GM19239 (cell line): ENCODE measurements at regions not wholly inside any gene's neighbourhood (a gene's known extent, or its start where the extent isn't known, plus 50 kb on each side); places are given as distances from the start of the nearest gene placed in this dataset.
A peak's percentile ranks its signal among the peaks of the same experiment; 100 is the strongest.

Experiments used
- DNase-seq: peaks from one replicate; pipeline ENCODE4 v3.0.0; 2011; ENCODE audit warnings: low spot score; ENCODE audit not compliant: insufficient read length
- FAIRE-seq: peaks from 2 replicates; lab custom pipeline; 2011; peaks lifted over from hg19 to GRCh38; lab: Jason Lieb, UNC

DNA sequence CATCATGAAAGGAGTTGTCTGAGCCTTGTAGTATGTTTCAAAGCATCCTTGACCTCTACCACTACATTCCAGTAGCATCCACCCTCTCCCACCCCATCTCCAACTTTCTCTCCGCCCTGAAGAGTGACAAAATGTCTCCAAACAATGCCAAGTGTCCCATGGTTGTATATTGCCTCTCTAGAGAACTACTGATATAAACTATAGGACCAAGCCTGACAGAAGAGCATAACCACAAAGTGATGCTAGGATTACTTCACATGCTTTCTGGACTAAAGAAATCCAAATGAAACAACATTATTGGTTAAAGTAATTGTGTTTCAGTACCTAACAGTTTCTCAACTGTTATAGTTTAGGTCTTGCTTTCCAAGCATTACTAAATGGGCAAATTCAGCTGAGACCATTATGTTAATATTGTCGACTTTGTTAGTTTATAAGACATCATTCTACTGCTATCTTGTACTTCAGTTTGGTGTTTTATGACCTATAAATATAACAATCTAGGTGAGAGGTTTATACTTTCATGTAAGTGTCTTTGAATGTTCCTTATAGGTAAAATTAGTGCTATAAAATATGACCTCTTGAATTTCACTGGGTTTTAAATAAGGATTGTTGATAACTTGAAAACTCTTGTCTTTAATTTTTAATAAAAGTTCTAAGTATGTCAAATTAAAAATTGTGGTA is 117.4 kb downstream of the SUCNR1 start:
- DNase-seq: no peak

DNA sequence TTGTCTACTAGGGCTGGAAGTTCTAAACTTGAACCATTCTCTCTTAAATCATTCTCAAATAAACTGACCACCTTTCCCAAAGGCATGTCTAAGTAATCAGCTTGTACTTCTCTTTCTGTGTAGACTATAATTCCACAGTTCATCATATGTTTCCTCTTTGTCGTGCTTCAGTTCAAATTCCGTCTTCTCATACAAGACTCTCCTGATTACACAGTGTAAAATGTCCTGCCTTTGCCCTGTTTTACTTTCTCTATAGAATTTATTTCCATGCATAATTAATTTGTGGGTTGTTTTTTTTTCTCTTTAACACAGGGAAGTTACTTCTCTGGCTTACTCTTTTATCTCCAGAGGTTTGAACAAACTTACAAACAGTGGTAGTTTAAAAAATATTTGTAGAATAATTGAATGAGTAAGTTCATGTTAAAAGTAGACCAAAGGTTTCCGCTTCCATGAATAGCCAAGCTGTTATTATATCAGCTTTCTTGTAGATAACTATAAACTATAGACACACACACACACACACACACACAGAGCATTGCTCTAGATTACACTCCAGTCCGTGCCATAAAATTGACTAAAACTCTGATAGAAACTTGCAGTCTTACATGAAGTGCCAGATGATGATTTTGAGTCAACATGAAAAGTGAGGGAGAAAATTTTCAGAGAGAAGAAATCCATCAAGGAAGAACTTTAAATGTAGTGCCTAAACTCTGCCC is 119.0 kb downstream of the SUCNR1 start:
- FAIRE-seq (no peak), DNase-seq (no peak)

More for the DNA sequence above, 117.4 kb downstream of the SUCNR1 start:
- FAIRE-seq: peak; percentile 8

DNA sequence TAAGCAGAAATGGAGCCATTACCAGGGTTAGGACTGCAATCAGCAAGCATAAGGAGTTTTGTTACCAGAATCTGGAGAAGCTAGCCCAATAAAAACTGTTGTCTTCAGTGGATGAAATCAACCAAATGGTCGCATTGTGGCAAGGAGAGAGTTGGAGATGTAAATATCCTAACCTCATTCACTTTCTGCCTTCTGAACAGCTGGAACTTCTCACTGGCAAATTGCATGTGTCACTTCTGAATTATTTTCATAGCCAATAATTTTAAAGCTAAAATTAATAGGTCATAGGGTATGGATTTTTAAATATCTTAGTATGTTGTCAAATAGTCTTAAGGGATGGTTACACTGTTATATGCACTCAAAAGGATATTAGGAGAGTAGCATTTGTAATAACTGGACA is 121.6 kb downstream of the SUCNR1 start:
- DNase-seq: no peak
- FAIRE-seq: no peak

DNA sequence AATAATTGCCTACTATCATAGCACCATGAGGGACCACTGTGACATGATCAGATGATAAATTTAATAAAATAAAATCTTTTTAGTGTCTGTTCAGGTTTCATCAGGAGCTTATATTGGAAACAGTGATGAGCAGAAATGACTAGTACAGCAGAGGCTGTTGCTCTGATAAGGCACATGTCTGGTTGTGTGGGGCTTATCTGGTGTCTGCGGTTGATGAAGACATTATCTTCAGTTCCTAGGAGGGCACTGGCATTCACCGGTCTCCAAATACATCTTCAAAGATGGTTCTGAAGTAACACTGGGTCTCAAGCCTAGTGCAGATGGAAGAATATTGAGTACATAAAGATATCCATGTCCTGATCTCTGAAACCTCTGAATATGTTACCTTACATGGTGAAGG is 125.3 kb downstream of the SUCNR1 start:
- DNase-seq (no peak), FAIRE-seq (no peak)

DNA sequence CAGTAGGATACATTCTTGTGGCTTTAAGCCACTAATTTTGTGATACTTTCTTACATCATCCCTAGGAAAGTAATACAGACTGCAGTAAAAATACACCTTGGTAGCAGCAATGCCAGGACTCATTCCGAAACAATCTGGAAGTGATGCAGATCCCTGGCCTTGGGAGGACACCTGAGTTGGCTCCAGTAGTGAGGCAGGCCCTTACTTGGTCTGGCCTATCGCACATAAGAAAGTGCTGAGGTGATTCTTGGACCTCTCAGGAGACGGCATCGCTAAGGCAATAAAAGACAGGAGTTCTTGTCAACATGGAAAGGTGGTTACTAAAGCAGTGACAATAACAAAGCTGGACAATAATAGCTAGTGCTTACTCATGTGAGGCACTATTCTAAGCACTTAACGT is 126.5 kb downstream of the SUCNR1 start:
- no peak for FAIRE-seq
- DNase-seq: no peak

DNA sequence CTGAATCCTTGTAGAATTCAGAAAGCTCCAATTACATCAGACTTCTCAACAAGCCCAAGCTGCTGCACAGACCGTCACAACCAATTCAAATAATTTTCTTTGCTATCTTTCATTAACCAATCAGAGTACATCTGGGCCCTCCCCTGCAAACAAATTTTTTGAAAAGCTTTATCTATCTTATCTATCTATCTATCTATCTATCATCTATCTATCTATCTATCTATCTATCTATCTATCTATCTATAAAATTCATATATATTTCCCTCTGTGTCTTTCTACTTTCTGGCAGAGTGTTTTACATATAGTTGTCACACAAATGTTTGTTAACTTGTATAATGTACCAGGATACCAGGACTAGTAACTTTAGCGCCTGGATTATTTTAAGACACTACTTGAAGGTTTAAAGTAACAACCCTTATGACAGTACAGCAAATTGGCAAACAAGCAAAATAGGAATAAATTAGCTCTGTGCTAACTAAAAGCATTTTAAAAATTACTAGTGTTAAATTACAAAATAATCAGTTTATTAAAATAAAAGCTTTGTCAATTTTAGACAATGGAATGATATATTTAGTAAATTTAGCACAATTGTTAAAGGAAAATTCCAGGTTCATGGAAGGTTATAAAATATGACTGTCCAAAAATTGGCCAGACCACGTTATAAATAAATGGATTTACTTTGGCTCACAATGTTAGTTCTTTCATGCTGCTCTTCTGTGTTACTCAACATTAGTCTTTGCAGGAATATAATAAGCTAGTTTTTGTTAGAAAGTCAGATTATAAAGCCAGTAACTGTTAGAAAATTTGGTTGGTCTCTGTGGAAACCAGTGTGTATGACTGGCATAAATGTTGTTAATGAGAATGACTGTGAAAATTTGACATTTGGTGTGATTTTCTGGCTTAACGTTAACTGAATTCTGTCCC is 138.6 kb downstream of the SUCNR1 start:
- FAIRE-seq (no peak), DNase-seq (no peak)

DNA sequence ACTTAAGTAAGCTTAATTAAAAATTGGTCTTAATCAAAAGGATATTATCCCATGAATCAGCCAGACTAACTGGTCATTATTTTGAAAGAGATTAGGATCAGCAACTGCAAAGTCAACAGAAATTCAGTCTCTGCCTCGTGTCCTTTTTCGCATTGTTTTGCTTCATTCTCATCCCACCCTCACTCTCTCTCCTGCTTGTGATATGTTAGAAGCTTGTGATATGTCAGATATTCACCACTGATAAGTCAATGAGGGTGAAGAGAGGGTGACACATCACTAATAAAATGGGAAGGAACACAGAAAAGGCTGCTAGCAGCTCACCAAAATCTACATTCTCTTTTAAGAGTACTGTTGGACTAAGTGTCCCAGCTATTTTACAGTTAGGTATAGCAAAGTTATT is 146.1 kb downstream of the SUCNR1 start:
- DNase-seq: no peak
- FAIRE-seq: no peak

DNA sequence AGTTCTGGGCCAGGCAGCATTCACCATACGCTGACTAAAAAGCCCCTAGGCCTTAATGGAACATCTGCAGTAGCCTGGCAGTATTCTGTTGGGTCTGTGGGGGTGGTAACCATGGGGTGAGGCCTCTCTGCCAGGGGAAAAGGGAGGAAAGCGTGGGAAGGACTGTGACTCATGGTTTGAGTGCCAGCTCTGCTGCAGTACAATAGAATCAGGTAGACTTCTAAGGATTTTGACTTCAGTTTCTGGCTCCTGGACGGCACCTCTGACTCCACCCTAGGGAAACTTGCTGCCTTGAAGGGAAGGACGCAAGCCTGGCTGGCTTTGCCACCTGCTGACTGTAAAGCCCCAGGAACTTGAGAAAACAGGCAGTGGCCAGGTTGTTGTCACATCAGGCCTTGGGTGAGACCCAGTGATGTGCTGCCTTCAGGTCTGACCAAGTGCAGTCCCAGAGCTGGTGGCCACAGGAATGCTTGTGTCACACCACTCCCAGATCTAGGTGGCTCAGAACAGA is 148.6 kb downstream of the SUCNR1 start:
- DNase-seq: no peak
- FAIRE-seq: no peak

DNA sequence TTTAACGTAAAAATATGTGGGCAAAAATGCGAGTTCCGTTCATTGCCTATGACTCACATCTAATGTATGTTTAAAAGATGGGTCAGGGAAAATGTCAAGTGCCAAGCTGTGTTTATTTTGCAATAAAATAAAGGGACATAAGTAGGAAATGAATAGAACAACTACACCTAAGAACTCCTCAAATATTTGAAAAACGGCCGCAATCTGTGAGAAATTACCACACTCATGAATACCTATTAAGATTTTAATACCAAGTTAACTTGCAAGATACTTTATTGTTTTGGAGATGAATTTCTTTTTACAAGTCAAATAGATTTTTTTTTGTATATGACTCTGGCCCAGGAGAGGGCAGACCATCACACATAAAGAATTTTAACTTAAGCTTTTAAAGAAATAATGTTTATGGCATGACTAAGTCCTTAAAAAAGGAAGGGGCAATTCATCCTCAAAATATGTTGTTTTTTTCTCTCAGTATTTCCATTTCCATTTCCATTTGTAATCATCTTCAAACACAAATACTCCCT is 152.7 kb downstream of the SUCNR1 start:
- DNase-seq (no peak), FAIRE-seq (no peak)

DNA sequence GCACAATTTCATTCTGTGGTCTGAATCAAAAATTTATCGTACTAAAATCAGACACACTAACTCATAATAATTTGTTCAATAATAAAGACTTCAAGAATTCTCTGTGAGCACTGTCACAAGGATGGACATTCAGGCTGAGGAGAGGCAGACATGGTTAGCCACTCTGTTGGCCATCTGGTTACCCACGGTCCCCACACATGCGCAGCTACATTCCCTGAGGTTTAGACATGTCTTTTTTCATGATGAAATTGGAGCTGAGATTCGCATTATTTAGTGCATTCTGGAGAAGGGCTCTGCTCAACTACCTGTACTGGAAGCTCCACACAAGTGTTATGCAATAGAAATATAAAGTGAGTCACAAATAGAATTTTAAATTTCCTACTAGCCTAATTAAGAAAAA is 156.9 kb downstream of the SUCNR1 start:
- FAIRE-seq: no peak
- no peak for DNase-seq

DNA sequence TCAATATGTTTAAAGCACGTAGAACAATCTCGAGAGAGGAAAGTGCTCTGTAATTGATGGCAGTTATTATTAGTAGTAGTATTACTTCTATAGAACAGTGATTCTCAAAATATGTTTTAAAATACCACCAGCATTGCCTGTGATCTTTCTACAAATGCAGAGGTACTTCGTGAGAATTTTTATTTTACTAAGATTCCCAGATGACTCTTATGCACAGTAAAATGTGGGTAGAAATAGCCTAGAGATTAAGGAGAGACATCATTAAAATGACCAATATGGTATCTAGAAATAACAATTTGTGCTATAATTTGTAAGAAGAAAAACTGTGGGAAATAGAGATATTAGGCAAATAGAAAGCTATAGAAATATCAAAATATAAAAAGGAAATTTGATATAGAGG is 157.9 kb downstream of the SUCNR1 start:
- FAIRE-seq (no peak), DNase-seq (no peak)

DNA sequence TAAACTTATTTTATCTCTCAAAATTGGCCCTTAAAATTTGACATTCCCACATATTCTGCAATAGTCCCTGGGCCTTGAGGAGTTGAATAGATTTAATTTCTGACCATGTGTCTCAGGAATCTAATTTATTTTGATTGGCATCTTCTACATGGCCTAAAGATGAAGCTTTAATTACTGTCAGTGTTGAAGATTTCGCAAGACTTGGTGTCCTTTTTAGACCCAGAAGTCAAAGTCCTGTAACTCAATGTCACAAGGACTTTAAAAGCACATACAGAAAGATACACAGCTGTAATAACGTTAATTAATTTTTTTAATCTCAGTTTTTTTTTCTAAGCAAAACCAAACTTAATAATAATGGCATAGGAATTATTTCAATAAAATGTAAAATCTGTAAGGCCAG is 163.9 kb downstream of the SUCNR1 start:
- FAIRE-seq (no peak), DNase-seq (no peak)

DNA sequence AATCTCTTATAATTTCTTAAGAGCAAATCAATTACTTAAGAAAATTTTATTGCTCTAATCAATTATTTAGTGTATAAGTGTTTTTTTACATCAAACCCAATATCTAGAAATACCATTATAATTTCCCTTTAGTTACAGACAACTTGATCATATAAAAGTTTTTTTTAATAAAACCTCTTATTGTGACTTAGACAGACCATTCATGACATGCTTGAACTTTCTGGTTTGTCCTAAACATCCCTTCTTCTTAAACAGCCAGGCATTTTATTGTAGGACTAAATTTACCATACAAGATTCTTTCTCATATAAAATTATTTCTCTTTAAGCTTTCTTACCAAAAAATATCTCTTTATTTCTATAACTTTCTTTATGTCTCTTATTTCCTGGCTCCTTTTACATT is 164.5 kb downstream of the SUCNR1 start:
- DNase-seq: no peak
- FAIRE-seq: no peak

DNA sequence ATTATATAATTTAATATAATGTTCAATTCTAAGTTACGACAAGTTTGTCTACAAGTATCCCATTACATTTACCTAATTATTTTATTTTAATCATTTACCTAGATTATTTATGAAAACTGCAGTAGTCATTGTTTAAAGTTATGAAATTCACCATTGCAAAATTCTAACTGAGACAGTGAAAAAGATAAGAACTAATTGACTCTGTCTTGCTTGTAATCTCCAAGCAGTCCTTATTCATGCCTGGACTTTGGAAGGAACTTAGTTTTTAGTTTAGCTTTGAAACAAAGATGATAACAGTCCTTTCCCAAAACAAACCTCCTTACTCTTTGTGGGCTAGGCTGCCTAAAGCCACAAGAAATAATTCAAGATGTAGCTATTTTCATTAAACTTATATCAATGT is 165.0 kb downstream of the SUCNR1 start:
- FAIRE-seq (peak; percentile 31), DNase-seq (no peak)

DNA sequence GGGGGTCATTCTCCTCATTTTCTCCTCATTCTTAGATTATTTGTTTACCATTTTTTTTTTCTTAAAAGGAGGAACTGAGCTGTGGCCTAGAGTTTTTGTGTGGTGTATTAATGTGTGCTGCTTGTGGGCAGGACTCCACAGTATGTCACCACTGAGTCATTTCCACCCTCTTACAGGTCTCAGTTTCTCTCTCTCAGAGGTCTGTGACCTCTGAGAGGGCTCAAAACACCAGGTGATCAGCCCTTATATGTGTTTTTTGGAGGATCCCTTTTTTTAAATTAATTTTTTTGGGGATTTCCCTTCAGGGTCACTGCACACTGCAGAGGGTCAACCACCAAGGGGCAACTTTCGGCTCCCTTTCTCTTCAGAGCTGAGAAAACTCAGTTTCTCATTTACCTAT is 166.4 kb downstream of the SUCNR1 start:
- FAIRE-seq (peak; percentile 47), DNase-seq (no peak)

DNA sequence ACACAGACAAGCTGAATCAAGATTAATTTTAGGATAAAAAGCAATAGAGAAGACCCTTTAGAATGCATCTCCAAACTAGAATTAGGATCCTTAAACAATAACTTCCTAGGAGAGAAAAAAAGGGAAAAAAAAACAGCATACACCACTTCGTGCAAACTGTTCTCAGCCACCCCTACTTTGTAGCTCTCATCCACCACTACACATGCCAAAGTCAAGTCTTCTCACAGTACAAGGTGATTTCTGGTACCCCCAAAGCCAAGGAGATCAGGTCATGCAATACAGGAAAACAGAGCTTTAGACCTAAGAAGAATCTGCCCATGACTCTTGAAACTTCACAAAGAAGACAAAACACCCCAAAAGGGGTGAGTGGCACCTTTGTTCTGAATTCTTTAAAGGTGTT is 166.9 kb downstream of the SUCNR1 start:
- no peak for DNase-seq
- peak; percentile 54 for FAIRE-seq

DNA sequence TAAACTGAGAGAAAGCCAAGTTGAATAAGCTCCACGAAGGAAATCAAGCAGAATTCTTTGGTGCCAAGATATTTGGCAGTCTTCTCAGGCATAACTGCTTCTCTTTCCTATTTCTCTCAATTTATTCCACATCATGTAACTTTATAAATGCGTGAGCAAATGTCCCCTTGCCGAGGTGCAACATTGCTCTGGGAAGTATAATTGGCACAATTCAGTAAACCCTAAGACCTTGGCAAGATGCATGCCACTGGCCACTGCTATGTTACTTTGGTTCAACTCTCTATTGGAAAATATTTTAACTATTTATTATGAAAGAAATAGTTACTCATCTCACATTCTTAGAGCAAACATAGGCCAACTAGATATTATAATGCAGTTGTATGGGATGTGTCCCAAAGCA is 170.2 kb downstream of the SUCNR1 start:
- DNase-seq (no peak), FAIRE-seq (peak; percentile 18)

DNA sequence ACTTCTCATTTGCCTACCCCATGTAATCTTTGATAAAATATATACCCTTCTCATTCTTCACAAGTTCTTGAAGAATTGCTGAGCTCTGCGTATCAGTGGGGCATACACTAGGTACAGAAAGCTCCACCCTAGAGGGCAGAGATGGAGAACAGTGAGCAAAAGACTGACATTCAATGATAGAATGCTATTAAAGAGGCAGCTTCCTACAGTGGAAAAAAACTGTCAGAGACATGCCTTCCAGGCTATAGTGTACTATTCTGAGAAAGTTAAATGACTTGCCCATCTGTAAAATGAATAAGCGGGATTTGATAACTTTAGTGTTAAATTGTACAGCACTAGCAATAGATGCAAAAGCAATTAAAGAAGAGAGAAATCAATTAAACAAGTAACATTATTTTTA is 172.8 kb downstream of the SUCNR1 start:
- FAIRE-seq (no peak), DNase-seq (no peak)

DNA sequence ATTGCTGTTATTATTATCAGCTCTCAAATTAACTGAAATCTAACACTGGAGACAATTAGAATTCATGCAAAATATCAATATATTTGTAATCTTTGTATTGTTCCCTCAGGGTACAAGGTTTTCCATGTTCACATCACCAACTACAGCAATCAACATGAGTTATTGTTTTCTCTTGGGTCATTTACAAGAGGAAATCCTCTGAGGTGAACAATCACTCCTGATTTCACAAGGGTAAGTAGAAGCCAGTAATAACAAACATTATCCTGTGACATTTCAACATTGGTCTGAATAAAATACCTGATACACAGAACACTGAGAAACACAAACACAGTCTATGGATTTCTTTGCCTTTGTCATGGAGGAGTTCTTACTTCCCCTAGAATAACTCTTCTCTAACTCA is 174.0 kb downstream of the SUCNR1 start:
- FAIRE-seq: no peak
- no peak for DNase-seq

DNA sequence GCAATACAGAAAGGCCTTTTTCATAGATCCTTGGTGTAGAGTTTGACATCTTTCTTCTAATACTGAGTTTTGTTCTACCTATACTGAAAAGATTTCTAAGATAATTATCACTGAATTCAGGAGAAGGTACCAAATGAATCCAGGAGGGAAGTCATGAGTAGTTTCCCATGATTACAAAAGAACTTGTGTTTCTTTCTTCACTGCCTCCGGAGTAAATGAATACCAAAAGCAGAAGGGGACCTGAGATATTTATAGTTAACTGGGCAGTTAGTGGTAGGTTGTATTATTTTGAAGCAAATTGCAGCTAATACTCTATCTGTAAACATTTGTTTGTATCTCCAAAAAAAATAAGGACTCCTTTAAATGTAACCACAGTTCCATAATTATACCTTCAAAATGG is 175.4 kb downstream of the SUCNR1 start:
- DNase-seq (no peak), FAIRE-seq (peak; percentile 66)

DNA sequence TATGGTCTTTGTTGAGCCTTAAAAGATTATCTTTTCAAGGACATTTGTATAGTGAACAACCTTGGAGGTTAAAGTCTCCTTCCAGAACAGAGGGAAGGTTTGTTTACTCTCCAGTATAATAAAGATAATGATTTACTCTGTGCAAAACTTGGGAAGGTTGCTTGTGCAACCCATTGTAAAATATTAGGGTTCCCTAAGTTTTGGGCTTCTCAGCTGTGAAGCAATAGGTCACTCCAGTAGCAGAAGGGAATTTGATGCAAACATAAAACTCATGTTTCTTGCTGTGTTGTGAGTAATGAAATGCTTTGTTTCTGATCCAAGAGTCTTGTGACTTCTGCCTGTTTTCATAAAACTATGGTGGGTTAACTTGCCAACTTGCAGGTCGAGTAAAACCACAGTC is 177.5 kb downstream of the SUCNR1 start:
- DNase-seq: no peak
- FAIRE-seq: no peak
